Thymus (tissue), 11 donors: ENCODE measurements at regions not wholly inside any gene's neighbourhood (a gene's known extent, or its start where the extent isn't known, plus 50 kb on each side); places are given as distances from the start of the nearest gene placed in this dataset.

Experiments
- DNase-seq, 9 donors: peaks; one replicate each; pipeline ENCODE4 v3.0.0-alpha.2; 2013; ENCODE audit warnings: low spot score in 9 of 9, low read depth in 6 of 9, missing footprints in 1 of 9
- H3K27ac ChIP-seq, 2 donors: one replicate each; pipeline ENCODE4 v1.5.1; 2013; ENCODE audit warnings: control low read depth in 1 of 2, low read depth in 1 of 2, low read length in 1 of 2, mild to moderate bottlenecking in 1 of 2, moderate library complexity in 1 of 2
- H3K27me3 ChIP-seq, 2 donors: one replicate each; pipeline ENCODE4 v1.5.1; 2013; ENCODE audit warnings: low read length in 1 of 2; ENCODE audit not compliant: control insufficient read depth in 2 of 2, insufficient read depth in 1 of 2
- H3K36me3 ChIP-seq, 2 donors: one replicate each; pipeline ENCODE4 v1.5.1; 2013; ENCODE audit warnings: low read length in 1 of 2, mild to moderate bottlenecking in 1 of 2, moderate library complexity in 1 of 2; ENCODE audit not compliant: control insufficient read depth in 2 of 2, insufficient read depth in 2 of 2
- H3K4me1 ChIP-seq, 2 donors: one replicate each; pipeline ENCODE4 v1.5.1; 2013; ENCODE audit warnings: low read length in 2 of 2; ENCODE audit not compliant: control insufficient read depth in 2 of 2, insufficient read depth in 2 of 2
- H3K4me3 ChIP-seq, 2 donors: one replicate each; pipeline ENCODE4 v1.5.1; 2013; ENCODE audit warnings: low read length in 2 of 2, control low read depth in 1 of 2, mild to moderate bottlenecking in 1 of 2
- H3K9me3 ChIP-seq, 2 donors: one replicate each; pipeline ENCODE4 v1.5.1; 2013; ENCODE audit warnings: low read length in 1 of 2, mild to moderate bottlenecking in 1 of 2; ENCODE audit not compliant: control insufficient read depth in 2 of 2, insufficient read depth in 1 of 2
- WGBS: extraction: QIAGEN DNeasy Blood & Tissue Kit; methylation state at CpG from one replicate; pipeline ENCODE4 v1.1.7; 2013; 5-methylcytosine and 5-hydroxymethylcytosine counted together
- donor health status: healthy.

DNA sequence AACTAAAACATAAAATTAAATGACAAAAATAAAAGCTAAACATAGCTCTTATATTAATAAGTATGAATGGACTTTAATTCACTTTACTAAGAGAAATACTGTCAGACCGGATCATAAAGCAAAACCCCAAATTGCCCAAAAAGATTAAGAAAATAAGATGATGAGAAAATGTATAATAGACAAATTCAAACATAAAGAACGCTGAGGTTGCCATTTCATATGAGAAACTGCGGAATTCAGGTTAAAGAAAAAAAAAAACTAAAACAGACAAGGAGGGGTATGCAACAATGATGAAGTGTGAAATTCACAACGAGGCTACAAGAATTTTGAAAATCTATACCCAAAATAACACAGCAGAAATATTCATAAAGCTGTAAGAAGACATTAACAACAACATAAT, 133.6 kb upstream of the JUN start:
- Histone ChIP-seq H3K4me3 (no peak overlapping the region), H3K4me1 (peaks cover 0 to 3% of the 10 kb centered on the region in 2 donors), H3K27me3 (no peaks in the 10 kb centered on the region), H3K36me3 (no peaks in the 10 kb centered on the region), H3K27ac (no peak overlapping the region), H3K9me3 (no peaks in the 10 kb centered on the region)
- 97% methylated on average over 4 of the region's 4 CpGs for WGBS
- DNase-seq = no peak

DNA sequence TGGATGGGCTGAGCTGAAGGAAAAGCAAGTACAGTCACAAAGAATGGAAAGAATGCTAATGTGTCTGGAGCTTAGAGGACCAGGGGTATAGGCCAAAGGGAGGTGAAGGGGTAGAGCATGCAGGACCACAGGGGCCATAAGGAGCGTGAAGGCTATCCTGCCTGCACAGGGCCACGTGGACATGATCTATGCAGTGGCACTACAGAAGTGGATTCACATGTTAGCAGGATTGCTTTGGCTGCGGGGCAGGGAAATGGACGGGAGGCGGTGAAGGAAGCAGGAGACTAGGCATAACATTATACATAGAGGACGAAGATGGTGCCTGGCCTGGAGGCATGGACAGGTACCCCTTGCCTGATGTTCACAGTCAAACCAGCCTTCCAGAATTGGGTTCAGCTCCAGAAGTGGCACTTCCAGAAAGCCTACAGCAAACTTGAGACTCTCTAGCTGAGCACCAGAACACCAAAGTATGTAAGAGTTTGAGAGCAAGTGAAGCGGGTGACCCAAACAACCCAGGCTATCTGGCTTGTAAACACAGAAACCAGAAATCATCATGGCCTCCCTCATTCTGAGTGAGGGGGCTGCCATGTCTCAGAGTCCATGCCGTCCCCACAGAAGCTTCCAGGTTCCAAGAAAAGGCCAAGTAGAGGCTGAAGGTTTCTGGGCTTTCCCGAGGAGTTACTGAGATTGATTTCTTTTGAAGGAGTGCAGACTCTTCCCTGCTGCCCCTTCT, 135.5 kb upstream of the JUN start:
- H3K27ac ChIP-seq = no peak overlapping the region
- WGBS = 97% methylated on average over 9 of the region's 9 CpGs
- DNase-seq = no peak
- no peaks in the 10 kb centered on the region for H3K9me3 ChIP-seq
- peaks cover 8 to 13% of the 10 kb centered on the region in 2 donors for H3K4me1 ChIP-seq
- no peak overlapping the region for H3K4me3 ChIP-seq
- no peaks in the 10 kb centered on the region for H3K27me3 ChIP-seq
- no peaks in the 10 kb centered on the region for H3K36me3 ChIP-seq

DNA sequence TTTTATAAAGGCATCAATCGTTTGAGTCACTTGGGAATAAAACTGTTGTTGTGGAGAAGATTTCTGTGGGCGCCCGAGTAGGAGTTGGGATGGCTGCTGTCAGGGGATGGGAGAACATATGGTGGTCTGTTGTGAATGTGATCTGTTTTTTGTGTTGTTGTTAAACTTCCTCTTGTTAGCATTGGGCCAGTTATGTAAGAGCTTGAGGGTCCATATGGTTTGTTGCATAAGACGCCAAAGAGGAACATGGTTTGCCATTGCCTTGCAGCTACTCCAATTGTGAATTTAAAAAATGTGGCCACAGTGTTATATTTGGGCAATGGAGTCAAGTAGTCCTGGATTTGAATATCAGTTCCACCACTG, 136.1 kb upstream of the JUN start:
- no peaks in the 10 kb centered on the region for H3K27me3 ChIP-seq
- WGBS = 95% methylated on average over 4 of the region's 4 CpGs
- H3K4me1 ChIP-seq = peaks cover 8 to 13% of the 10 kb centered on the region in 2 donors
- H3K9me3 ChIP-seq = no peaks in the 10 kb centered on the region
- no peak for DNase-seq
- H3K4me3 ChIP-seq = no peak overlapping the region
- no peaks in the 10 kb centered on the region for H3K36me3 ChIP-seq
- H3K27ac ChIP-seq = no peak overlapping the region

DNA sequence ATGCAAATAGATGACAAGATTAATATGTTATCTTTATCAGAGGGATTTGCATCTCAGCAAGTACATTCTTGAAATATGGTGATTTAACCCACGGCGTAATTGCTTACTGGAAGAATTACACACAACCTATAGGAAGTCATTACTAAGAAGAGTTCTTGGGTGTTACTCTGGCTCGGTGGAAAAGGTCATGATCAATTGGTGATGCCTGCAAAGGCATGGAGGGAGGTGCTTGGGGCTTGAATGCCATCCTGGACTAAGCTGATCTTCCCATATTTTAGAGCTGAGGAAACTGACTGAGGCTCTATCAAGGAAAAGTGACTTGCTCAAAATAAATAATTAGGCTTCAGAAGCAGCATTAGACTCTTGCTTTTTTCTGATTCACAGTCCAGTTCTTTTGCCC, 137.5 kb upstream of the JUN start:
- no peak for DNase-seq

DNA sequence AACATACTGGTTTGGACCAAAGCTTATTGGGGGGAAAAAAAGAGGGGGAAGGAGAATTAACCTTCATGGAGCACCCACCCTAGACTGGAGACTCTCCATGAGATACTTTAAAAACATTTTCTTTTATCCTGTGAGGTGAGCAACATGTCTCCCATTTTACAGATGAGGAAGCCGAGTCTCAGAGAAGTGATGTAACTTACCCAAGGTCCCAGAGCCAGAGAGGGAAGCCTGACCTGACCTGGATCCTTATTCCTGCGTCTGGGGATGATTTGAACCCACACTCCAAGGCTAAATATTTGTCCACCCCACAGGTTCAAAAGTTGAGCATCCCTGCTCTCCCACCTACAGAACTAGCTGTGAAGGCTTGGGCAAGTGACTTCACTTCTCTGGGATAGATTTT, 137.9 kb upstream of the JUN start:
- Histone ChIP-seq H3K9me3 (no peaks in the 10 kb centered on the region), H3K4me3 (no peak overlapping the region), H3K4me1 (peaks cover 8 to 13% of the 10 kb centered on the region in 2 donors), H3K27ac (no peak overlapping the region), H3K27me3 (no peaks in the 10 kb centered on the region), H3K36me3 (no peaks in the 10 kb centered on the region)
- WGBS = 98% methylated on average over 2 of the region's 2 CpGs
- DNase-seq = no peak

More for the DNA sequence above, 137.5 kb upstream of the JUN start:
- Histone ChIP-seq H3K9me3 (no peaks in the 10 kb centered on the region), H3K4me3 (no peak overlapping the region), H3K27me3 (no peaks in the 10 kb centered on the region), H3K27ac (no peak overlapping the region), H3K36me3 (no peaks in the 10 kb centered on the region), H3K4me1 (peaks cover 8 to 13% of the 10 kb centered on the region in 2 donors)
- WGBS = 97% methylated on average over 3 of the region's 3 CpGs

DNA sequence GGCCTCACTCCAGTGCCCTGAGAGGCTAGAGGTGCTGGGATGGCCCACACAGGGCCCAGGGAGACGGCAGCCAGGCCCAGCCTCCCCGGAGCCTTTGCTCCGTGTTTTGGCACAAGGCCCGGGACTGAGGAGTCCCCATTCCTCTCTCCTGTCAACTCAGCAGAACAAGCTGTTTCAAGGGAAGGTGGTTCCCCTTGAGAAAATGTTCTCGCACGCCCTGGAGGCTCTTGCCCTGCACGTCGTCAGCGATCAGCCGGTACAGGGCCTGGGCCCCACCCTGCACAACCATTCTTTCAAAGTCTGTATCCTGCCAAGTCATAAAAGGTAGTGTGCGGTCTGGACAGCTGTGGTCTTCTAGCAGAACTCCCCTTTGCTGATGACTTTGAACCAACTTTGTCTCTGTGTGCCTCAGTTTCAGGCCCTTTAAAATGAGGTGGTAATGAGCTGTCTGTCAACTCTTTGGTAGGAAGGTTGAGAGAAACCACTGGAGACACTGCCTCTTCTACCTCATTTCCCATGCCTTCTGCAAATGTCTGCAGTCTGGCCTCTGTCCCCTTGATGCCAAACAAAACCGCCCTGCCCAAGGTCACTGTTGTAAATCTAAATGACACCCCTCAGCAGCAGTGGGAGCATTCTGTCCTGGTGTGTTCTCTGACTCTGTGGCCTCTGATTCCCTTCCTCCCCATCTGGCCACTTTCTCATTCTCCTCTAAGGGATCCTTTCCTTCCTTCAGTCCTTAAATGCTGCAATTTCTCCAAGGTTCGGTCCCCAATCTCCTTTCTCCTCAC, 138.6 kb upstream of the JUN start:
- H3K4me1 ChIP-seq = peaks cover 8 to 13% of the 10 kb centered on the region in 2 donors
- no peaks in the 10 kb centered on the region for H3K36me3 ChIP-seq
- H3K9me3 ChIP-seq = no peaks in the 10 kb centered on the region
- DNase-seq = peak in 2 of 9 donors; percentile 33 to 59
- peak overlapping the region in 1 of 2 donors; percentile 3 for H3K27ac ChIP-seq
- no peak overlapping the region for H3K4me3 ChIP-seq
- 46% methylated on average over 13 of the region's 13 CpGs for WGBS
- H3K27me3 ChIP-seq = no peaks in the 10 kb centered on the region

DNA sequence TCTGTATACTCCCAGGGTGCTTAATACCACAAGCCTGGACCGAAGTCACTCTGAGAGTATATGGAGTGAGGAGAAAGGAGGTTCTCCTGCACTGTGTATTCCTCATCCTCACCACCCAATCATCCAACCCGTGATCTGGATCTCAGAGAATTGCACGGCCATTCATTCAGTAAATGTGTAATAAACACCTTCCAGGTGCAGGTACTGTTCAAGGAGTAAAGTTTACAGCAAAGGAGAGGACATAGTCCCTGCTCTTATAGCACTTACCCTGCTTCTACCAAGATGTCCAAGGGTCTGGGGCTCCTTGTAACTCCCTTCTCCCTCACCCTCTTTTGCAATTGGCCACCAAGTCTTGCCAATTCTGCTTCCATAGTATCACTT, 139.2 kb upstream of the JUN start:
- no peak for DNase-seq
- Histone ChIP-seq H3K27me3 (no peaks in the 10 kb centered on the region), H3K27ac (no peak overlapping the region), H3K36me3 (no peaks in the 10 kb centered on the region), H3K9me3 (no peaks in the 10 kb centered on the region), H3K4me1 (peaks cover 8 to 13% of the 10 kb centered on the region in 2 donors), H3K4me3 (no peak overlapping the region)
- WGBS = 95% methylated on average over 3 of the region's 3 CpGs

DNA sequence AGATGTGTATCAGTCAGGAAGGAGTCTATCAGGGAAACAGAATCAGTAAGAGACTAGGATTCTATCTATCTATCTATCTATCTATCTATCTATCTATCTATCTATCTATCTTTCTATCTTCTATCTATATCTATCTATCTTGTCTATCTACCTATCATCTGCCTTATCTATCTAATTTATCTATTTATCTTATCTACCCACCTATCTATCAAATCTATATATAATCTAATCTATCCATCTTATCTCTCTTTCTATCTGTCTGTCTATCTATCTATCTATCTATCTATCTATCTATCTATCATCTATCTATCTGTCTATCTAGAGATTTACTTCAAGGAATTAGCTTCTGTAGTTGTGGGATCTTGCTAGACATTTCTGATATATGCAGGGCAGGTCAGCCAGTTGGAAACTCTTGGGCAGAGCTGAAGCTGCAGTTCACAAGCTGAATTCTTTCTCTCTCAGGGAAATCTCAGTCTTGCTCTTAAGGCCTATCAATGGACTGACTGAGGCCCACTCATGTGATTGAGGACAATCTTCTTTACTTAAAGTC, 140.2 kb upstream of the JUN start:
- Histone ChIP-seq H3K36me3 (no peaks in the 10 kb centered on the region), H3K4me1 (peaks cover 8 to 13% of the 10 kb centered on the region in 2 donors)

DNA sequence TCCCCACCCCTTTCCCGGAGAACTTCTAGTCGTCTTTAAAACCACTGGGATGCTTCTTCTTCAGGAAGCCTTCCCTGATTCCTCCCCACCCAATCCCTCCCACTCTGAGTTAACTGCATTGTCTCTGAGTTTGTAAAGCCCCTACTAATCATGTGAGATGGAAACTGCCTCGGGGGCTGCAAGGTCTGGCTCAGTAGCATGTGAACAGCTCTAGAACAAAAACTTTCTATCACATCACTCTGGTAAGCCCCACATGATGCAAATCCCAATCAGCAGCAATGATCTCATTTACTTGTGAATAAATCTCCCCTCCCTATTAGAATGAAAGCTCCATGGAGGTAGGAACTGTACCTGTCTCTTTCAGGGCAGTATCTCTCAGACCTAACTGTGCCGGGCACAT, 141.0 kb upstream of the JUN start:
- peaks cover 8 to 13% of the 10 kb centered on the region in 2 donors for H3K4me1 ChIP-seq
- no peak overlapping the region for H3K27ac ChIP-seq
- WGBS = 96% methylated on average over 4 of the region's 4 CpGs

More for the DNA sequence above, 140.2 kb upstream of the JUN start:
- no peaks in the 10 kb centered on the region for H3K27me3 ChIP-seq
- no peak for DNase-seq
- no peaks in the 10 kb centered on the region for H3K9me3 ChIP-seq
- no peak overlapping the region for H3K27ac ChIP-seq
- no peak overlapping the region for H3K4me3 ChIP-seq

More for the DNA sequence above, 141.0 kb upstream of the JUN start:
- Histone ChIP-seq H3K9me3 (no peaks in the 10 kb centered on the region), H3K4me3 (no peak overlapping the region), H3K36me3 (no peaks in the 10 kb centered on the region), H3K27me3 (no peaks in the 10 kb centered on the region)
- no peak for DNase-seq
